ENCODE measurements at regions not wholly inside any gene's neighbourhood (a gene's known extent, or its start where the extent isn't known, plus 50 kb on each side); places are given as distances from the start of the nearest gene placed in this dataset.

- TF ChIP-seq CTCF (IDR thresholded peaks at IDR 0.05) (no peak), EP300 (IDR thresholded peaks at IDR 0.05) (no peak), POLR2A (IDR thresholded peaks at IDR 0.05; ENCODE audit: low read depth) (no peak)
Observed at GRCh38 chr6:134637847-134638437, 312.0 kb downstream of the ALDH8A1 start.

Measured in esophagus muscularis mucosa (tissue), 4 donors.